IPS-15b (cell line): ENCODE measurements at regions not wholly inside any gene's neighbourhood (a gene's known extent, or its start where the extent isn't known, plus 50 kb on each side); places are given as distances from the start of the nearest gene placed in this dataset.

Source experiments
- H3K27me3 ChIP-seq: one replicate; pipeline ENCODE4 v1.6.1; 2013; ENCODE audit warnings: low read length; ENCODE audit not compliant: control insufficient read depth, insufficient read depth
- H3K36me3 ChIP-seq: one replicate; pipeline ENCODE4 v1.6.1; 2013; ENCODE audit warnings: low read length; ENCODE audit not compliant: control insufficient read depth, insufficient read depth
- H3K4me1 ChIP-seq: one replicate; pipeline ENCODE4 v1.6.1; 2013; ENCODE audit warnings: mild to moderate bottlenecking, low read length; ENCODE audit not compliant: control insufficient read depth, insufficient read depth
- H3K4me3 ChIP-seq: one replicate; pipeline ENCODE4 v1.5.1; 2013; ENCODE audit warnings: low read depth, low read length
- H3K9ac ChIP-seq: one replicate; pipeline ENCODE4 v1.6.1; 2013; ENCODE audit warnings: low read depth, mild to moderate bottlenecking, low read length
- H3K9me3 ChIP-seq: one replicate; pipeline ENCODE4 v1.6.1; 2013; ENCODE audit warnings: mild to moderate bottlenecking, low read length; ENCODE audit not compliant: control insufficient read depth, insufficient read depth

DNA sequence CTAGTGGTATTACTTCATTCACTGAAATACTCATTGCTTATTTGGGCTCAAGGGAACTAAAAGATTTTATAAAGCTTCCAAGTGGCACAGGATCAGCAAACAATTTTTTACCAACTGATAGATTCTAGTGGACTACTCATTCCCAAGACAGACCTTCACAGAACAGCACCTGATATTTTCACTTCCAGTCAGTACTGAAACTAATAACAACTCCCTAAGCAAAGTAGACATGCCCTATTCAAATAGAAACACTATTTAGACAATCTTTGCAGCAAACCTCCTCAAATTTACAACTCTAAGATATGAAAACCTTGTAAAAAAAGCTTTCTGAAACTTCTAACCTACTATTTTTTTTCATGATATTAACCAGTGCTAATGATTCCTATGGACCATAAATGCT, 2345.8 kb downstream of the LRRC4C start:
- Histone ChIP-seq H3K4me3 (no peak overlapping the region), H3K9ac (no peak overlapping the region), H3K27me3 (no peaks in the 10 kb centered on the region), H3K9me3 (no peaks in the 10 kb centered on the region), H3K36me3 (no peaks in the 10 kb centered on the region), H3K4me1 (no peaks in the 10 kb centered on the region)

DNA sequence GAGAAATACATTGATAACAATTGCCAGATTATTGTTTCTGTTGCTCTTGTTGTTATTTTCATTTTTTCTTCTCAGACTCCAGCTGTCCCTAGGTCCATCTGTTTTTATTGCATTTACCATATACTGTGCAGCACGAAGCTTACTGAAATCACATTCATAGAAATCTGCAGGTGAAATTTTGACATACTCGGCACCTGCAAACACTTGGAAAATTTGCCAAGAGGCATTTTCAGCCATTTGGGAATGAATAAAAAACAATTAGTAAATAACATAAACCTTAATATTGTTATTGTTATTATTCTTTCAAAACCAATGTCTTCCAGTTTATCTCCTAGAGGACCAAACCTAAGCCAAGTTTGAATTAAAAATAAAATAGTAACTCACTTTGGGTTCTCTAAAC, 2357.2 kb downstream of the LRRC4C start:
- H3K27me3 ChIP-seq, result no peaks in the 10 kb centered on the region
- no peak overlapping the region for H3K4me3 ChIP-seq
- no peaks in the 10 kb centered on the region for H3K9me3 ChIP-seq
- no peak overlapping the region for H3K9ac ChIP-seq
- no peaks in the 10 kb centered on the region for H3K4me1 ChIP-seq
- H3K36me3 ChIP-seq, result no peaks in the 10 kb centered on the region

DNA sequence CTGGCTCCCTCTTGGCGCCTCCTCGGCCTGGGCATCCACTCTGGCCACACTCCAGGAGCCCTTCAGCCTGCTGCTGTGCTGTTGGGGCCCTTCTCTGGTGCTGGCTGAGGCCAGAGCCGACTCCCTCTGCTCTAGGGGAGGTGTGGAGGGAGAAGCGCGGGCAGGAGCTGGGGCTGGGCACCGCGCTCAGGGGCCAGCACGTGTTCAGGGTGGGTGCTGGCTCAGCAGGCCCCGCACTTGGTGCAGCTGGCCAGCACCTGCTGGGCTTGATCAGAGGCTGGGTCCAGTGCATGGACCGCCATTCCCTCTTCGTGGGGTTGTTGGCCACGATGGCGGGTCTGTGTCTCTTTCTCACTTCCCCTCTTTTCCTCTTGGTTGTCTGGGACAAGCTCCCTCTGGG, 2381.0 kb downstream of the LRRC4C start:
- Histone ChIP-seq H3K9ac (no peak overlapping the region), H3K36me3 (no peaks in the 10 kb centered on the region), H3K4me1 (no peaks in the 10 kb centered on the region), H3K9me3 (no peaks in the 10 kb centered on the region), H3K4me3 (no peak overlapping the region), H3K27me3 (no peaks in the 10 kb centered on the region)

DNA sequence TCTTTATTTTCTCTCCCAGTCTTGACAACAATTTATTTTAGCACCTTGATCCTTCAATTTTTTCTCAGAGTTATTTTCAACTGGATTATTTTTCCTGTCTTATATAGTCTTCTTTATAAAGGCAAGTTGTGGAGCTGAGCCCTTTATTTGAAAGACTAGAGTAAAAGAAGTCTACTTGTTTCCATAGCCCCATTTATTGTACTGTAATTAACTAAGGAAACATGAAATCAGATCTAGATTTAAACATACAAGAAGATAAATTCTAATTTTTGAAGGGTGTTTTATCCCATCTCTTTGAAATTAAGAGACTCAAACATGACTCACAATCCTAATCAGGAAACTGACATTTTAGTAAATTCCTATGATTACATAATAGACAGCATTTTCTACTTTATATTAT, 2421.8 kb downstream of the LRRC4C start:
- no peak overlapping the region for H3K4me3 ChIP-seq
- H3K9me3 ChIP-seq, result no peaks in the 10 kb centered on the region
- no peaks in the 10 kb centered on the region for H3K27me3 ChIP-seq
- H3K36me3 ChIP-seq, result no peaks in the 10 kb centered on the region
- no peaks in the 10 kb centered on the region for H3K4me1 ChIP-seq
- H3K9ac ChIP-seq, result no peak overlapping the region

DNA sequence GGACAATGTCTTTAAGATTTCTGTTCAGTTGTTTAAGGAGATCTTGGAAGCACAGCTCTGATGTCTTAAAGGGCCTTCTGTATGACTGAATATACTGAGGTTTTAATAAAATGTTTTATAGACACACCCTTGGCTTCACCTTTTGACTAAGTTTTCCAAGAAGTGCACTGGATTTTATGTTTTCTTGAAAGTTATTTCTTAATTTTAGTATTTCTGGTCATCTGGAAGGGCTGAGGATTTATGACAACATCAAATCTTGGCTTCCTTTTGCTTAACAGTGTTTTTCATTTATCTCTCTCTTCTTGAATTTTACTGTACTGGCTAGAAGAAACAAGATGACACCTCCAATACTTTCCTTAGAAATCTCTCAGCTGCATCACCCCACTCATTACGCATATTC, 2423.4 kb downstream of the LRRC4C start:
- Histone ChIP-seq H3K9ac (no peak overlapping the region), H3K4me3 (no peak overlapping the region), H3K27me3 (no peaks in the 10 kb centered on the region), H3K36me3 (no peaks in the 10 kb centered on the region), H3K9me3 (no peaks in the 10 kb centered on the region), H3K4me1 (no peaks in the 10 kb centered on the region)

DNA sequence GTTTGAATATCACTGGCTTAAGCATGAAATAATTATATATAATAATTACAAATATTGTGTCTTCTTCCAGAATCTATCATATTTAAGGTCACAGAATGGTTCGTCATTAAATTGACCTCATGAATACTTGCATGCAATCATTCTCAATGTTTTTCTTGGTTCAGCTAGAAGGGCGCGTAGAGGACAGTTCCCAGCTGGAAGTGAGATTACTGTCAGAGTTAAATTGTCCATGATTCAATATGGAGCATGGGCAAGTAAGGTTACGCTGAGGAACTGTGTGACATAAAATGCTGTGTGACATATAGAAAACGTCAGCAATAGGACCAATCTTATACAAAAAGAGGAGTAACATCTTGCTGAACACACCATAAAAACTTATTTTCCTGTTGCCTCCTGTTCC, 2423.5 kb upstream of the RAG2 start:
- Histone ChIP-seq H3K4me3 (no peak overlapping the region), H3K27me3 (no peaks in the 10 kb centered on the region), H3K9ac (no peak overlapping the region), H3K36me3 (no peaks in the 10 kb centered on the region), H3K9me3 (no peaks in the 10 kb centered on the region), H3K4me1 (no peaks in the 10 kb centered on the region)

DNA sequence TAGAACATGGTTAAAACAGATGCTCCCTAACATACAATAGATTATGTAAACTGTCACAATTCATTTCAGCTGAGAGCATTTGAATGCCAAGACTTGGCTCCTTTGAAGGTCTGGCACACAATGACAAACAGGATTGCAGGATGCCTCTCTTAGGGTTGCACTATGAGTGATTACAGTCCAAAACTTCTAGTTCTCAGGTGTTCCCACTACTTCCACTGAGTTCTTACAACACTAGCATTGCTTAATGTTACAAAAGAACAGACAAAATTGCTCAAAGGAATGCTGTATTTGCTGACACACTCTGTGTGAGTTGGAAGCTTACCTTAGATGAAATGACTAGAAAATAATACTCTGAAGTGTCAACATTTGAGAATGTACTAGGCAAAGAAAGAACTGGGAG, 2413.8 kb upstream of the RAG2 start:
- H3K9ac ChIP-seq, result no peak overlapping the region
- no peak overlapping the region for H3K4me3 ChIP-seq
- H3K27me3 ChIP-seq, result no peaks in the 10 kb centered on the region
- H3K36me3 ChIP-seq, result no peaks in the 10 kb centered on the region
- H3K9me3 ChIP-seq, result no peaks in the 10 kb centered on the region
- no peaks in the 10 kb centered on the region for H3K4me1 ChIP-seq

DNA sequence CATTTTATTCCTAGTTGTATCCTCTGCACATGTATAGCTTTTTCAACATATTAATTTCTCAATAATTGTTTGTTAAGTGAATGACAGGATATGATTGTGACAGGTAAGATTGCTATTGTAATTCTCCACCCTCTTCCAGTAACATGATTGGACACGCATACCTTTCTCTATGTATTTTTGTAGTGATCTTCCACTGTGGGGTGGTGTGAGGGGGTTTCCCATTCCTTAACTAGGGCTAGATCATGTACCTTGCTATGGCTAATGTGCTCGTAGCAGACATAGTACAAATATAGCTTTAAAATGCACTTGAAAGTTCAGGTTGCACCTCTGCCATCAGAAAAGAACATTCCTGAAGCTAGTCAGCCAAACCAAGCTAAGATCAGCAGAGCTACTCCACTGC, 2392.8 kb upstream of the RAG2 start:
- Histone ChIP-seq H3K4me1 (no peaks in the 10 kb centered on the region), H3K27me3 (no peaks in the 10 kb centered on the region), H3K36me3 (no peaks in the 10 kb centered on the region), H3K9me3 (no peaks in the 10 kb centered on the region), H3K9ac (no peak overlapping the region), H3K4me3 (no peak overlapping the region)

DNA sequence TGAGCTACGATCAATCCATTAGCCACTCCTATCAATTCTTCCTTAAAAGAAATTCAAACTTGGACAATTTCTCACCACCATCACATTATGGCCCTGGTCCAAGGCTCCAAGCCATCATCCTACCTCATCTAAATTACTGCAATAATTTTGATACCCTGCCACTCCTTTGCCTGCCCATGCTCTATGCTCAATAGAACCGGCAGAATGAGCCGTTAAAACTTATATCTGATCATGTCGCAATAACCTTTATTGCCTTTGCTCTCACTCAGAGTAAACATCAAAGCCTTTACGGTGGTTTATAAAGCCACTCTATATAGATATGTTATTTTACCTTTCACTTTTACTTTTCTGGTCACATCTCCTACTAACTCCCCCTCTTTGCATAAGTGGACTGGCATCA, 2392.1 kb upstream of the RAG2 start:
- Histone ChIP-seq H3K9ac (no peak overlapping the region), H3K9me3 (no peaks in the 10 kb centered on the region), H3K36me3 (no peaks in the 10 kb centered on the region), H3K4me1 (no peaks in the 10 kb centered on the region), H3K27me3 (no peaks in the 10 kb centered on the region), H3K4me3 (no peak overlapping the region)

DNA sequence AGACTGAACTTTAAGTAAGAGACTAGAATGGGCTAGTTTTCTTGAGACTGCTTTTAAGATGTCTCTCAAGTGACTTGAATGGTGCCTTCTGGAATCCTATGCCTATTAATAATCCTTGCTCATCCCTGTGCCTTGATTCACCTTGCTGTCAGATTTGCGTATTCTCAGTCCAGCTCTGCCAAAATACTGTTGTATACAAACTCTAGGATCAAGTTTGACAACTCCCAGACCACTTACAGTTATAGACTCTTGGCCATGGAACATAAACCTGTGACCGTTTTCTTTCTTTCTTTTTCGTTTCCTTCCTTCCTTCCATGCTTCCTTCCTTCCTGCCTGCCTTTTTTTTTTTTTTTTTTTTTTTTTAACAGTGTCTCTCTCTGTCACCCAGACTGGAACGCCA, 2390.9 kb upstream of the RAG2 start:
- no peaks in the 10 kb centered on the region for H3K36me3 ChIP-seq
- H3K27me3 ChIP-seq, result no peaks in the 10 kb centered on the region
- no peaks in the 10 kb centered on the region for H3K9me3 ChIP-seq
- H3K9ac ChIP-seq, result no peak overlapping the region
- no peak overlapping the region for H3K4me3 ChIP-seq
- no peaks in the 10 kb centered on the region for H3K4me1 ChIP-seq

DNA sequence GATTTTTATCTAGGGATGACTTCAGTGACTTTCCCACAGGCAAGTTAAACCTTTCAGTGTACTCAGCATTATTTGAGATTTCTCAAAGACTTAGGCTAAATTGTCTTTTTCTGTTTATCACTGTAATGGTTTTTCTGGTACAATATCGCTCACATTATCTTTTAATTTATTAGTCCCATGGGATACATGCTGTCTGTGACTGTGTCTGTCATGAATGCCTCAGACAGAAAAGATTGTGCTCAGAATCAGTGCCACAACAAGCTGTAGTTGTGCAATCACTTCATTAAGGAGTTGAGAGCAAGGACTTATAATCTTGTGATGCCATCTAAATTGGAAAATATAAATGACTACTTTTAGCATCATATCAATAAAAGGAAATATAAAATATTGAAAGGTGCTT, 2374.2 kb upstream of the RAG2 start:
- no peaks in the 10 kb centered on the region for H3K4me1 ChIP-seq
- H3K9ac ChIP-seq, result no peak overlapping the region
- H3K36me3 ChIP-seq, result no peaks in the 10 kb centered on the region
- H3K9me3 ChIP-seq, result no peaks in the 10 kb centered on the region
- H3K4me3 ChIP-seq, result no peak overlapping the region
- no peaks in the 10 kb centered on the region for H3K27me3 ChIP-seq

DNA sequence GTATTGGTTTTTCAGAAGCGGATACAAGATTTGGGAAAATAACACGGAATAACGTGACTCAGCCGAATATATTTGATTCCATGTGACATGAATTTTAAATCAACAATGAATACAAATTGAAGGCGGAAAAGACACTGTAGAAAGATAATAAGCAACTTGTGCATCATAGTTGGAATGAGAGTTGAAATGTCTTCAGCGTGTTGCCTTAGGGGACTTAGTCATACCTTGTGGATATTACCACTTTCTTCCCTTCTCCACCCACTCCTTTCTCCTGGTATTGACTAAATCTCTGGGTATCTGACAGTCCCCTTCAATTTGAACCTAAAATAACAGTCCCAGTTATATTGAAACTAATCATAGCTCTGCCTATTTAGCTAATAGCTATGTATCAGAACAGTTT, 2373.1 kb upstream of the RAG2 start:
- H3K9me3 ChIP-seq, result no peaks in the 10 kb centered on the region
- no peaks in the 10 kb centered on the region for H3K4me1 ChIP-seq
- no peak overlapping the region for H3K9ac ChIP-seq
- no peak overlapping the region for H3K4me3 ChIP-seq
- H3K27me3 ChIP-seq, result no peaks in the 10 kb centered on the region
- H3K36me3 ChIP-seq, result no peaks in the 10 kb centered on the region

DNA sequence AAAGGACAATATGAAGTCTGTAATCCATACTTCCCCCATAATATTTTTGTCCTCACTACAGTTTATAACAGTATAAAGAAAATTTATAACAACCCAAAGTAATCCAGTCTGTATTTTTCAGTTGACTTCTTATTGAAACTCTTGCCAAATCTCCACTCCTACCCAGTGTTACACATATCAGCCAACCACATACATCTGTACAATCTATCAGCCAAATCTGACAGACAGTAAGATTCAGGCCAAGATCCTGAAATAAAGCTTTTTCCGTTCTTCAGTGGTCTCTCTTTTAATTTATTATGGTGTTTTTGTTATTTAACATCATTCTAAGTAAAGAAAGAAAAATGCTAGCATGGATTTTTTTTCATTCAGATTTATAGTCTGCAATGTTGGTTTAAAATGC, 2370.9 kb upstream of the RAG2 start:
- H3K4me1 ChIP-seq, result no peaks in the 10 kb centered on the region
- H3K27me3 ChIP-seq, result no peaks in the 10 kb centered on the region
- H3K36me3 ChIP-seq, result no peaks in the 10 kb centered on the region
- no peak overlapping the region for H3K9ac ChIP-seq
- H3K9me3 ChIP-seq, result no peaks in the 10 kb centered on the region
- no peak overlapping the region for H3K4me3 ChIP-seq
